HG03575 (cell line): ENCODE measurements at regions not wholly inside any gene's neighbourhood (a gene's known extent, or its start where the extent isn't known, plus 50 kb on each side); places are given as distances from the start of the nearest gene placed in this dataset.
"Not testable (repeated sequence)": the region's sequence is repeated elsewhere in the genome, so short reads cannot be mapped to it uniquely, and the experiment has no call there.

Experiments
- ATAC-seq: cut with Tn5 transposase; IDR thresholded peaks from one replicate; pipeline ENCODE4 v1.9.1; 2021; ENCODE audit not compliant: unreplicated experiment, insufficient number of reproducible peaks, low FRiP score; ENCODE audit errors: extremely low read depth

DNA sequence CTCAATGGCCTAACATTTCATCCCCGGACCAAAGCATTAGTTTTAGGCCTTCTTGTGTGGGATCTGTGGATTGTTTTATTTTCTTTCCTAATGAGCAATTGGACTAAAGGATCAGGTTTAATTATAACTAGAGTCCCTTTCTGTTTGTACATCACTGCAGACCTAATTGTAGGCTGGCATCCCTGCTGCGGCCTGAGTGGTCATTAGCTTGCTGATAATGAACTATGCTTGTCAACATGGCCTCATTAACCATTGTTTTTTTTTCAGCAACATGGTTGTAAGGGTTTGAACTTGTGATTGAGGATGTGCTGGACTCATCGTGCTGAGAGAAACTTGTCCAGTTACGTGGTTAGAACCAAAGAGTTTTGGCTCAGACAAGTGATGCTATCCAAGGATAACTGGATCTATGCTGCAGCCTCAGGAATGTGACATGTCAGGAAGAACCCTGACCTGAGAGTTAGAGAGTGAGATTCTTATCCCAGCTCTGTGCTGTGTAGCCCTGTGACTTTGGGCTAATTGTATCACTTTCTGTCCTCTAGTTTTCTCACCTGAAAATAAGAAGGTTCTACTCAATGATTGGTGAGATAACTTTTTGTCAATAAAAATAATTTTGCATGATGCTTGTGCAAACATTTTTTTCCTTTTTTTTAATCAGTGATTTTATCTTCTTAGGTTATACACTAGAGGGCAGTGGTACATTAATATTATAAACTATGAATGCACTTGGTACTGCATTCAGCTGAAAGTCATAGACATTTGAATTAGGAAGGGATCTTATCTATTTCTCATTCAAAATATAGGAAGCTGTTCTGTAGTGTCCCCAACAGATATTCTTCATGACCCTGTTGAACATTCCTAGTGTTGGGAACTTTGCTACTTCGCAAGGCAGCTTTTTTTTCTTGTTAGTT is 140.9 kb downstream of the RNF144B start:
- no peak for ATAC-seq

DNA sequence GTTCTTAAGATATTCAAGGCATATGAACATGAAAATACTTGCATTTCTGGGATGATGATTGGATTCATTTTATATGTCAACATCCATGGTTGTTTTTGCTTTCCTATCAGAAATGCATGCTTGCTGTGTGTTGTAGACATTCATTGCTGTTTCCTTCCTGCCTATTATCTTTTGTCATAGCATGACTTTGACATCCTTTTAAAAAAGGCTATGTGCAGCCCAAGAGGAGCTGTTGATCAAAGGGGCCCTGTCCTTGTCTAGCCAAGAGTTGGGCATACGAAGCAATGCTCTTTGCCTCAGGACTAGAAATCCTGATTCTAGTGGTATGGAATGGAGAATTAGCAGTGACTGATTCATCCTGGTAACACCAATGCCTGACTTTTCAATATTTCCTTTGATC is 143.1 kb downstream of the RNF144B start:
- no peak for ATAC-seq

DNA sequence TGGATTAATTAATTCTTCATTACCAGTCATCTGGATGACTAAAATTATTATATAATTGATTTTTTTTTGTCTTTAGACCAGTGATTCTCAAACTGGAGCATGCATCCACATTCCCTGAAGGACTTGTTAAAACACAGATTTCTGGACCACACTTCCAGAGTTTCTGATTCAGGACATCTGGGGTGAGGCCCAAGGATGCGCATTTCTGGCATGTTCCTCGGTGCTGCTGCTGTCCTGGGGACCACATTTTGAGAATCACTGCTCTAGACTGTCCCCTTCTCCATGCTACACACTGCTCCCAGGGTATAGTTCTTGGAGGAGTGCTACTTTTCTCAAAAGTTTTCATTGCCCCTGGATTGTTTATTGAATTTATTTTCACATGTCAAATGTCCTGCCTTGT is 145.0 kb downstream of the RNF144B start:
- ATAC-seq = no peak

DNA sequence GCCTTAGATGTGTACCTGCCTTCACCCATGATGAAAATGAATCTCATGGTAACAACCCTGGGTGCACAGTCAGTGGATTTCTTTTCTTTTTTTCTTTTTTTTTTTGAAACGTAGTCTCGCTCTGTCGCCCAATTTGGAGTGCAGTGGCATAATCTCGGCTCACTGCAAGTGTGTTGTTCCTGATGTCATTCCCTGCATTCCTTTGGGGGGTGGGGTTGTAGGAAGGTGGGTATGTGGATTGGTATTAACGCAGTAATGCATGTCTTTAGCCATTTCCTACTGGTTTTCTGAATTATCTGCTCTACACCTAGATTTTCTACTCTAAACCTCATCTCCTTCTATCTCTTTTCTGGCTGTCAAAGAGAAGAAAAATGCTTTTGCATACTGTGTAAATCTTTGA is 146.6 kb downstream of the RNF144B start:
- no peak for ATAC-seq

DNA sequence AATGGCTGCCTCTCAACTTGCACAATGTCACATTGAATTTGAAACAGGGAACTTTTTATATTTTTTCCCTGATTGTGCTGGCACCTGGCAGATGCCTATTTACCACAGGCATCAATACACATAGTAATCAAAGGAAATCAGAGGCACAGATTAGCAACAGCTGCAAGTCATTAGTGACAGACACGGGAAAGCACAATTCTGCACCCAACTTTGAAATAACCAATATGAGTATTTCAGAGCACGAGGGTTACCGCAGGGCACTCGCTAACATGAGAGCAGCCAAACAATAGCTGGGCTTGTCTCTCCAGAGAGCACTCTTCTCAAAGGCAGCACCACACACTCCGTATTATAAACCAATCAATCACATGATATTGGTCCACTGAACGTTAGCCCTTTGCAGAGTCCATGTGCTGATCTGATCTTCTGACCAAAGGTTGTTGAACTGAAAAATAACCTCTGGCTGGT is 149.5 kb downstream of the RNF144B start:
- ATAC-seq = no peak

DNA sequence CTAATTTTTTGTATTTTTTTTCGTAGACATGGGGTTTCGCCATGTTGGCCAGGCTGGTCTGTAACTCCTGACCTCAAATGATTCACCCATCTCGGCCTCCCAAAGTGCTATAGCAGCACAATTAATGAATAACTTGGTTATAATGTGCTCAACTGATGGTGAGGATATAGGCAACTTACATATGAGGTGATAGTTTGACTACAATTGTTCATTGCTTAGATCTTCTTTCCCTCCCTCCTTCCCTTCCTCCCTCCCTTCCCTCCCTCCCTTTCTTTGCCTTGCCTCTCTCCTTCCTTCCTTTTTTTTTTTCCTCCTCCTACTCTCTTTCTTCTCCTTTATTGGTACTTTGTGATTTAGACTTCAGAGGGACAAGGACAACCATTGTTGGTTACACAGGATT is 151.2 kb downstream of the RNF144B start:
- no peak for ATAC-seq

DNA sequence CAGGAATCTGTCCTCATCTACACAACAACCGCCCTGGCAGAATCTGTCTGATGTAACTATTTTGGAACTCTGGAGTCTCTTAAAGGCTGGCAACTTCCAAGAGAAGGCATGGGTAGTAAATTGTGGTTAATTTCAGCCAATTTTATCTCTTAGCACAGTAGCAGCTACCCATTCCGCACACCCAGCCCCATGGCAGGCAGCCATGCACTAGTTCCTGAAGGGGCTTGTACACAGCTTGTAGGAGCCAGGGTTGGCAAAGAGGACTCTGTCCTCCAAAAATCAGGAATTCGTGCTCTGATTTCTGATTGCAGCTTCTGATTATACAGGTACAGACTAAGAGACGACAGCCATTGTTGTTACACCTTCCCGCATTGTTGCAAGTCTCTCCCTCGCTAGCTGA is 155.9 kb downstream of the RNF144B start:
- no peak for ATAC-seq

DNA sequence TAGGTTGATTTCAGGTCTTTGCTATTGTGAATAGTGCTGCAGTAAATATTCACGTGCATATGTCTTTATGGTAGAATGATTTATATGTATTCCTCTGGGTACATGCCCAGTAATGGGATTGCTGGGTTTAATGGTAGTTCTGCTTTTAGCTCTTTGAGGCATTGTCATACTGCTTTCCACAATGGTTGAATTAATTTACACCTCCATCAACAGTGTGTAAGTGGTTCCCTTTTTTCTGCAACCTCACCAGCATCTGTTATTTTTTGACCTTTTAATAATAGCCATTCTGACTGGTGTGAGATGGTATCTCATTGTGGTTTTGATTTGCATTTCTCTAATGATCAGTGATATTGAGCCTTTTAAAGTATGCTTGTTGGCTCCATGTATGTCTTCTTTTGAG is 158.0 kb downstream of the RNF144B start:
- not testable (repeated sequence) for ATAC-seq

DNA sequence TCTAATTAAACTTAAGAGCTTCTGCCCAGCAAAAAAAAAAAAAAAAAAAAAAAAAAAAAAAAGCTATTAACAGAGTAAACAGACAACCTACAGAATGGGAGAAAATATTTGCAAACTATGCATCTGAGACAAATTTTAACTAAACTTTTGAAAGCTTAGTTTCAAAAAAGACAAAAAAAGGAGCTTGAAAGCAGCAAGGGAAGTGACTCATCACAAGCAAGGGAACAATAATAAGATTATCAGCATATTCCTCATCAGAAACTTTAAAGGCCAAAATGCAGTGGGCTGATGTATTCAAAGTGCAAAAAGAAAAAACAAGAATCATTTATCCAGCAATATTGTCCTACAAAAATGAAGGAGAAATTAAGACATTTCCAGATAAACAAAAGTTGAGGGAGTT is 158.6 kb downstream of the RNF144B start:
- no peak for ATAC-seq

DNA sequence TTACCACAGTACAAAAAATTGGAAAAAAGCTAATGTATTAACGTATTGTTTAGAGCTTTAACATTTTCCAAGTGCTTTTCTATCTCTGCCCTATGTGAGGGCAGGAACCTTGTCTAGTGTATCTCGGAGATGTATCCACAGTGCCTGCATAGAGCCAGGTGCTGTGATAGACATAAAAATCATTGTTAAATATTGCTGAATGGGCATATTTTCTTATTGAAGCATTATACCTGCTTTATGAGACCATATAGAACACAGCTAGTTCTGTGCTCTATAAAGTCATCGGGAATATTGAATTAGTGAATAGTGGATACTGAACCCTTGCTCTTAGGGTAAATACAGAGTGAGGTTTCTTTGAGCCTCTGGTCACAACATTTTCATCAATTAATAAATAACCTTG is 163.0 kb downstream of the RNF144B start:
- no peak for ATAC-seq

DNA sequence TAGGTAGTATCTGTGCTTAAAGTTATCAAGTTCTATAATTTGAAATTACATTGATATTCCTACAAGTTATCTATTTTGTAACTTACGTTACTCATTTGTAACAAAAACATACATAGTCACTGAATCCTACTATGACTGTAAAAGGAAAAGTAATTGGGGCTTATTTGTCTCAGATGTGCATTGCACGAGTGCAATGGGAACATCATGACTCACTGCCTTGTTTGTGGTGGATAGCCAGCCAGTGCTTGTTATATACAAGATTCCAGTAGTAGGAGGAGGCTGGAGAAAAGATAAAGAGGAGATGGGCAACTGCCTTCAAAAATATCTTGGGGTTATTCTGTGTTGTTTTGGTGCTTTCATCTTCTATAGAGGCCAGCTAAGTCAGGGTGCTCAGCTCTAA is 164.1 kb downstream of the RNF144B start:
- ATAC-seq = no peak

DNA sequence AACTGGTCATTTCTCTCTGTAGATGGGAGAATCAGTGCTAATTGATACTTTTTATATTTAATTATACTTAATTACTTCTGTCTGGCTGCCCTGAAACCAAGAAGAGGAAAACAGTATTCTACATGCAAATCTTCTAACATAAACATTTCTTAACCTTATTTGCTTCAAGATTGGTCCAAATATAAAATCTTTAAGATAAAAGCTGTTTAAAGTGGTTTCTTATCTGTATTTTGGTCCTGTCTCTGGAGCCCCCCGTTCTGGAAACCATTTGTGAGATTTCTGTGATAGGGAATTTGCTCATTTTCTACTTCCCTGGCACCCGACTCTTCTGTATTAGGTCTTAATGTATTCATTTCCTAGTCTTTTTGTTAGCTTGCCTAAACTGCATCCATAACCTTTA is 168.6 kb downstream of the RNF144B start:
- ATAC-seq = no peak

DNA sequence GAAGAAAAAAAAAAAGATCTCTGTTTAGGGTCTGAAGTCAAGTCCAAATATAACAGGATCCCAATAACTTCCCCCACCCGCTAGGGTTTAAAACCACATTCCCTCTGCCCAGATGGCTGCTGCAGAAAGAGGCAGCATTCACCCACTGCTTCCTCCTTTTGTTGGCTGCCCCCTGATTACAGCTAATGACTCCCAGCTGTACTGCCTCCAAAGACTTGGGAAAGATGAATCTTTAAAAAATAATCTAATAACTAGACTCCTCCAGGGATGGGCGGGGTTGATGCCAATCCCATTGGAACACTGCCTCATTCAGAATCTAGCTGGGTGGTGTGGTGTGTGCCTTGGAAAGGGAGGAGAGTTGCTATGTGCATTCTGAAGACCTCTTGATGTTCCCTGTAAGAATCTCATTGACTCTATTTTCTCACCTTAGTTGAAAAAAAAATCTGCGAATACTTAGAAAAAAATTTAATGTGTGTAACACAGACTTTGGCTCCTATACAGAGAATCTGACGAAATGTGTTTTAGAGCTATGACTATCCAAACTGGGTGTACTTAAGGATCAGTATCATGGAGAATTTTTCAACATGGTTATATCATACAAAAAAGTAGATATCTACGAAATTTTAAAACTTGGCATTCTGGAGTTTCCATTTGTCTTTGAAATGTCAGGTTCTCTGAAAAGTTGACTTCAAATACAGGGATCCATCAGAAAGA is 174.0 kb downstream of the RNF144B start:
- ATAC-seq = no peak

DNA sequence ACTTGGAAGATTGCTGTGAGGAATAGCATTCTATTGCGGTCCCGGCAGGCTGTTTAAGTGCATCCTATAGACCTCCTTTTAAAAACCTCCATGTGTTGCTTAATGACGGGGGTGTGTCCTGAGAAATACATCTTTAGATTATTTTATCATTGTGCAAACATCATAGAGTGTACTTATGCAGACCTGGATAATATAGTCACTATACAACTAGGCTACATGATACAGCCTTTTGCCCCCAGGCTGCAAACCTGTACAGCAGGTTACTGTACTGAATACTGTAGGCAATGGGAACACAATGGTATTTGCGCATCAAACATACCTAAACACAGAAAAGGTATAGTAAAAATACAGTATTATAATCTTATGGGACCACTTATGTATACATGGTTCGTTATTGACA is 175.6 kb downstream of the RNF144B start:
- ATAC-seq = no peak

DNA sequence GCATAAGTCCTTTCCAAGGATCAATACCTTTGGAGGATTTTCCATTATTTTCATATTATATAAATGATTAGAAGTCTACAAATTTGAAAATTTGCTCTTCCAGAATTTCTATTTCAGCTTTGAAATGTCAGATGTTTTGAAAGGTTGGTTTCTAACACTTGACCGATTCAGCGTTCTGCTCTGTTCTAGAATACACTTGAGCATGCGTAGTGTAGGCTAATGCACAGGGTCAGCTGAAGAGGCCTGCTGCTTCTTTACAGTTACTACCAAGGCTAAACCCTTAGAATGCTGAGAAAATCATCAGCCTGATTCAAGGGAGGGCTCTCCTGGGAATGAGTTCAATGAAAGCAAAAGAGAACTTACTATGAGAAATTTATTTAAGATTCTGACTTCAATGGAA is 177.6 kb downstream of the RNF144B start:
- ATAC-seq = no peak

DNA sequence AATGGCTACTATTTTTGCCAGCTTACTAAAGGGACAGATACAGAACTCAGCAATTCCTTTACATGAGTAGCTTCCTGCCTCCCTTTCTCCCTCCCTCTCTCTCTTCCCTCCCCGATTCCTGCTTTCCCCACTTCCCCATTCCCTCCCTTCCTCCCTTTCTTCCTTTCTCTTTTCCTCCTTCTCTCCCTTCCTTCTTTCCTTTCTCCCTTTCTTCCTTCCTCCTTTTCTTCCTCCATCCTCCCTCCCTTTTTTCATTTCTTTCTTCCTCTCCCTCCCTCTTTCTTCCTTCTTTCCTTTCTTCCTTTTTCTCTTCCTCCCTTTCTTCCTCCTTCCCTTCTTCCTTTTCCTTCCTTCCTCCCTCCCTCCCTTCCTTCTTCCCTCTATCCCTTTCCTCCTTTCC is 178.1 kb downstream of the RNF144B start:
- ATAC-seq = no peak

DNA sequence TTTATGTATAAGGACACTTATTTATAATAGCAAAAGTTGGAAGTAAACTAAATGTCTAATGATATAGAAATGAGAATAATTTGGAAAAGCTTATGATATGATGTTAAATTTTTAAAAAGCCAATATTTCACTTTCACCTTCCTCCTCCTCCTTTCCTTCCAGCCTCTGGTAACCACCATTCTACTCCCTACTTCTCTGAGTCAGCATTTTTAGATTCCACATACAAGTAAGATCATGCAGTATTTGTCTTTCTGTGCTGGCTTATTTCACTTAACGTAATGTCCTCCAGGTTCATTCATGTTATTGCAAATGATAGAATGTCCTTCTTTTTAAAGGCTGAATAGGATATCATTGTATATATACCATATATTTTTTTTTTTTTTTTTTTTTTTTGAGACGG is 180.2 kb downstream of the RNF144B start:
- no peak for ATAC-seq

DNA sequence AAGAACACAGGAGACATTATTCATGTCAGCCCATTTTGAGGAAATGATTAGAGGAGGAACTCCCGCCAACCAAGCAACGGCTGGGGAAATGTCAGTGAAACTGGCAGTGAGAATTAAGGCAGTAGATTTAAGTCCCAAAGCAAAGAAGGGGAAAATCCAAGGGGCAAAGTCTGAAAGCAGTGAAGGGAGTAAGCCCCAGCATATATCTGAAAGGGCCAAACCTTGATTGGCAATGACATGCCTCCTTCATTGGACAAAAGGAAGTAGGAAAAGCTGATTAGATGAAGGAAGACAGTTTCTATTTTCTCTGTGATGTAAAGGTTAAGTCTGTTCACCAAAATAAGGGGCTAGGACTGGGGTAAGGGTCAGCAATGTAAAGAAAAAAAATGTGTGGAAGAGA is 190.3 kb downstream of the RNF144B start:
- no peak for ATAC-seq

DNA sequence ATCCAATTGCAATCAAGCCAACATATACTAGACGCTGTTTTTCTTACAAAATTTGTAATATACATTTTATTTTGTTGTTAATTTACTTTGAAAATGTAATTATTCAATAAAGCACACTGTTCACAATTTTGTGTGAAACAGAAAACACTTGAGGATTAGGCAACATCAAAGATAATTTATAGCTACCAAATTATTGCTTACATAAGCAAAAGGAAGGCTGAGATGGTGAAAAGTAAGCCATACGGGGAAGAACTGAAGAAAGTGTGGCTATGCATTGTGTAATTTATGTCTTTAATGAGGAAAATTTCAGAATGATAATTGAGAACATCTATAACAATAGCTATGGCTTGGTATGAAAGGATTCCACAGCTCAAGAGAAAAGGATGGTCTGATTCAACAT is 192.0 kb downstream of the RNF144B start:
- ATAC-seq = no peak

DNA sequence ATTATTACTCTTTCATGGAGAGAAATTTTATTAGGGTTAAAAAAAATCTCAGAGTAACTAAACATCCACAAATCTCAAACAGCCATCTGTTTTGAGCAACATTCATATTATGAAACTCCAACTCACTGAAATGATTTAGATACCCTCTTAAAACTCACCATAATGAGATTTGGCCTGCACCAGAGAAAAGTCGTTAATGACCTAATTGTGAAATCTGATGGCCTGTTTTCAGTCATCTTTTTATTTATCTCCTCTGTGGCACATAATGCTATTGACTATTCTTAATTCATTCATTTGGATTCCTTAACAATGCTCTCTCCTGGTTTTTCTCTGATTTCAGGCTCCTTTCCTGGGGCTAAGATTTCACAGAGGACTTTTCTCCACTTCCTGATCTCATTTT is 192.7 kb downstream of the RNF144B start:
- ATAC-seq = no peak
